ENCODE measurements at regions not wholly inside any gene's neighbourhood (a gene's known extent, or its start where the extent isn't known, plus 50 kb on each side); places are given as distances from the start of the nearest gene placed in this dataset.

DNA sequence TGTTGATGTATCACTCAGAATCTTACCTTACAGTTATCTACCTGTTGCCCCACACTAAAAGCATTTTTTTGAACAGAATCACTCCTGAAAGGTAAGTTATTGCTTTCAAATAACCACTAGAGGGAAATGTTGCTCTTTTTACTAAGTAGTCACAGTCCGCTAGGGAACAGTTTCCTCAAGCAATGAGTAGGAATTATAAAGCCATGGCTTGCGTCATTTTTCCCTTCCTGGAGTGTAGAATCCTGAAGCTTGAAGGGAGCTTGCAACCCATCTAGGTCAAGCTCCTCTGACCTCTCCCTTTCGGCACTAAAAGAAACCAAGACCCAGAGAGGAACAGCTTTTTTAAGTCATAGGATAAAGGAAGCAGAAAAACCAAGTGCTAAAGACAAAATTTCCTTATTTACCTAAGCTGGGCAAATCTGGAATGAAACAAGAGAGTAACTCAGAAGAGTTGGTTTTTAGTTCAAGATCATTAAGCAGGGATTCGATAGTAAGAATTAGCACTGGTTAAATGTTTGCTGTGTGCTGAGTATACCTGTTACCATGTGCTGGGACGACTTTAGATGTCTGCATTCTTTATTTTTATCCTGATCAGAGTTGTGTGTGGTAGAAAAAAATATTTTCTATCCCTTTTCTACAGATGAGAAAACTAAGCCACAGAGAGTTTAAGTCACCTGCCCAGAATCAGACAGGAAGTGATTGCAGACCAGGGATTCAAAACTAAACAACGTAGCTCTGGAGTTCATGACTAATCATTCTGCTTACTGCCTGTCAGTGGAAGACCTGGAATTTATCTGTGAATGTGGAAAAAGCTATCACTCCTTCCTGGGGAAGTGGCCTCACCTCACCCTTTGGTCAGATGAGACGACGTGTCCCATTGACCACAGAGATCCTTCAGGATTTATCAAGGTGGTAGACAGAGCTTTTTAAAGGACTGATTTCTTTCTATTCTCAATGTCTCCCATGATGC is 631.5 kb downstream of the RAB28 start:
- no peak overlapping the region for H3K27ac ChIP-seq
- TF ChIP-seq, protein P1, sequence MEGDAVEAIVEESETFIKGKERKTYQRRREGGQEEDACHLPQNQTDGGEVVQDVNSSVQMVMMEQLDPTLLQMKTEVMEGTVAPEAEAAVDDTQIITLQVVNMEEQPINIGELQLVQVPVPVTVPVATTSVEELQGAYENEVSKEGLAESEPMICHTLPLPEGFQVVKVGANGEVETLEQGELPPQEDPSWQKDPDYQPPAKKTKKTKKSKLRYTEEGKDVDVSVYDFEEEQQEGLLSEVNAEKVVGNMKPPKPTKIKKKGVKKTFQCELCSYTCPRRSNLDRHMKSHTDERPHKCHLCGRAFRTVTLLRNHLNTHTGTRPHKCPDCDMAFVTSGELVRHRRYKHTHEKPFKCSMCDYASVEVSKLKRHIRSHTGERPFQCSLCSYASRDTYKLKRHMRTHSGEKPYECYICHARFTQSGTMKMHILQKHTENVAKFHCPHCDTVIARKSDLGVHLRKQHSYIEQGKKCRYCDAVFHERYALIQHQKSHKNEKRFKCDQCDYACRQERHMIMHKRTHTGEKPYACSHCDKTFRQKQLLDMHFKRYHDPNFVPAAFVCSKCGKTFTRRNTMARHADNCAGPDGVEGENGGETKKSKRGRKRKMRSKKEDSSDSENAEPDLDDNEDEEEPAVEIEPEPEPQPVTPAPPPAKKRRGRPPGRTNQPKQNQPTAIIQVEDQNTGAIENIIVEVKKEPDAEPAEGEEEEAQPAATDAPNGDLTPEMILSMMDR (IDR thresholded peaks at IDR 0.05): peak; percentile 69
- no peak for TF ChIP-seq ZFX (IDR thresholded peaks at IDR 0.05; ENCODE audit: borderline replicate concordance)

DNA sequence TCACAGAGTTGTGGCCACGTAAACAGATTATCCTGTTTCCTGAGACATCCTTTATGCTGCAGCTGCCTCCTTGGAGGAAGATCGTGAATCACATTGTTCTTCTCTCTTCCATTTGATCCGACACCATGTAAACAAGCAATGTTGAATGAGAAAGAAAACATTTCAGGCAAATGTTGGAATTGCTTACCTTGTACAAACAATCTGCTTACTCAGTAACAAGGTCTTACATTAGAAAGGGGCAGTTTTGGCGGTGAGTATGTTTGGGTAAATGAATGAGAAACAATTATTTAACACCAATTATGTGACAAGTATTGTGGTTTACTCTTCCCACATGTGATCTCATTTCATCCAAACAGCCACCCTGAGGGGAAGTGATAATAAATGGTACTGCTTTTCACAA is 637.8 kb downstream of the RAB28 start:
- TF ChIP-seq, protein P1 (IDR thresholded peaks at IDR 0.05): no peak
- no peak for TF ChIP-seq ZFX (IDR thresholded peaks at IDR 0.05; ENCODE audit: borderline replicate concordance)
- H3K27ac ChIP-seq: no peak overlapping the region

DNA sequence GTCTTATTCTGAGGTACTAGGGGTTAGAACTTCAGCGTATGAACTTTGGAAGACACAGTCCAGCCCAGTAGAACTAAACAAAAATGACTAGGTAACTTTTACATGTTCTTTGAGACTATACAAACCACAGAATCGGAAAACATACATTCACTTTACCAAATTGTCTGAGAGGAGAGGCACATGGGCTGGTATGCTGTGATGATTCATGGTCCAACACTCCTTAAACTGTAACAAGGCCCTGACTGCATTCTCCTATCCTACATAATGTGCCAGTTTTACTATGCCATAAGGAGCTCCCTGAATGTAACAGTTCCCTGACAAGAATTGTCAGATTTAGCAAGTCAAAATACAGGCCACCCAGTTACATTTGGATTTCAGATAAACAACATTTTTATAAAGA is 640.0 kb downstream of the RAB28 start:
- no peak for TF ChIP-seq ZFX (IDR thresholded peaks at IDR 0.05; ENCODE audit: borderline replicate concordance)
- TF ChIP-seq, protein P1 (IDR thresholded peaks at IDR 0.05): no peak
- no peak overlapping the region for H3K27ac ChIP-seq

DNA sequence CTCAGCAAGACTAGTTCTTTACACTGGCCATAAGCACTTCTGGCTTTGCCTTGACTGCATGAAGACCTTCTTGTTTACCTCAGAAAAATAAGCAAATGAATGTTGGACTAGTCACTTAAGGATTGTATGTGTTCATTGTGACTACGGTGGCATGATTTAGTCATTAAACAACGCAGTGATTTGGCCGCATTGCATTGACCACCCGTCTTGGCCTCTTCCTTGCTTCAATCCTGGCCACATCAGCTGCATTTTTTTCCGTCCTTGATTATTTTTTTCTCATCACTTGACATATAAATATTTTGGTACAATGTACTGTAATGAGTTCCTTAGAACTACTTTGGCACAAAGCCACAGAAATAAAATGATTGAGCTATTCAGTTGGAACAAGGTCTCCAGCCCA is 656.2 kb downstream of the RAB28 start:
- no peak for TF ChIP-seq ZFX (IDR thresholded peaks at IDR 0.05; ENCODE audit: borderline replicate concordance)
- TF ChIP-seq, protein P1 (IDR thresholded peaks at IDR 0.05): no peak
- no peak overlapping the region for H3K27ac ChIP-seq

DNA sequence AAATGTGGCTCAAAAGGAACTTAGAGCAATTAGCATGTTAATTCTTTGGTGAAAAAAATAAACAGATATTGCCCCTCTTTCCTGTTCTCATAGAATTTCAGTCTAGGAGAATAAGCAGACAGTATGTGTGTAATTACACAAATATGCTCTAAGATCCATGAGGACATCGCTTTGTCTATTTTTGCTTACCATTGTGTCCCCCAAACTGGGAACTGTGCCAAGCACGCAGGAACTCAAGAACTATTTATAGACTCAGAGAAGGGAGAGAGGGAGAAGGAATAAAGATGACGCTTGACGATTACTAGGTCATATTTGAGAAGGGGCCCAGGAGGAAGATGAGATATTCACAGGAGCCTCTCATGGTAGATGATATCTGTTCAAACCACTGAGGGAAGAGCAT is 692.6 kb downstream of the RAB28 start:
- TF ChIP-seq, protein P1 (IDR thresholded peaks at IDR 0.05): no peak
- TF ChIP-seq ZFX (IDR thresholded peaks at IDR 0.05; ENCODE audit: borderline replicate concordance): no peak

DNA sequence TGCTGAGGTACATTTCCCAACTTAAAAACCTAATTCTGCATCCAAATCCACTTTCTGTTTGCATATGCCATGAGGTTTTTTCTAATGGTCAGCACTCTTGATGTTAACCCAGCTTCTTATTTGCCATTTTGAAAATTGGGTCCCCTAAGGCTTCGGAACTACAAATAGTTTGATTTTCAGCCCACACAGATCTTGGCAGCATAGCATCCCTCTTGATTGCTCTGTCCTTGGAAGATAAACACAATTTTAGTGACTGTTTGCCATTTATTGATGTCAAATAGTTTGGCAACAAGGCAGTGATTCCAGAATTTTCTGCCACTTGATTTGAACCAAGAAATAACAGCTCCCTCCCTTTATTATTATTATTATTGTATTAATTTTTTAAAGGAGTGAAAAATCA is 696.9 kb downstream of the RAB28 start:
- TF ChIP-seq, protein P1 (IDR thresholded peaks at IDR 0.05): no peak
- no peak for TF ChIP-seq ZFX (IDR thresholded peaks at IDR 0.05; ENCODE audit: borderline replicate concordance)
- no peak overlapping the region for H3K27ac ChIP-seq

More for the DNA sequence above, 692.6 kb downstream of the RAB28 start:
- no peak overlapping the region for H3K27ac ChIP-seq

DNA sequence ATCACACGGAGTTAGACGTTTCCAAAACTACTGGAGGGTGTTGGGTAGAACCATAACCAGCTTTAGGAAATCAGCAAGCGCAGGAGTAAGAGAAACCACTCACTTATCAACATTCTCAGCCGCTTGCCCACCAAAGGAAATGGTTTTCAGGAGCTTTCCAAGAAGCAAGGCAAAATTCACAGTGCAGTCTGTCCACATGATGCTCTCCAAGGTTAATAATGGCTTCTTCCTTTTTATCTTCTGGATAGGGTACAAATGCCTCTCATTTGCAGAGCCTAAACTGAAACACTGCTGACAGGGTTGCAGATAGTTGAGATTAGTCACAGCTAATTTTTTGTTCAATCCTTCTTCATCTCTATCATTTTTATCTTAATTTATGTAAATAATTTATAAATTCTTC is 705.4 kb downstream of the RAB28 start:
- no peak overlapping the region for H3K27ac ChIP-seq
- TF ChIP-seq, protein P1 (IDR thresholded peaks at IDR 0.05): no peak
- TF ChIP-seq ZFX (IDR thresholded peaks at IDR 0.05; ENCODE audit: borderline replicate concordance): no peak
